GM18505 (cell line): ENCODE measurements at regions not wholly inside any gene's neighbourhood (a gene's known extent, or its start where the extent isn't known, plus 50 kb on each side); places are given as distances from the start of the nearest gene placed in this dataset.

ENCODE experiments used
- ATAC-seq: cut with Tn5 transposase; IDR thresholded peaks from one replicate; pipeline ENCODE4 v1.9.1; 2021; ENCODE audit not compliant: unreplicated experiment
- POLR2A ChIP-seq: IDR thresholded peaks from 4 replicates; pipeline ENCODE4 v1.6.1; 2011; ENCODE audit warnings: borderline replicate concordance; ENCODE audit not compliant: insufficient read depth, insufficient read length; ENCODE audit errors: extremely low read depth

GRCh38 chr5:68012831-68013230 lies 202.7 kb upstream of the PIK3R1 start:
- no peak for ATAC-seq
- TF ChIP-seq POLR2A: no peak

- no peak for ATAC-seq
- no peak for TF ChIP-seq POLR2A
Observed at GRCh38 chr5:68012429-68012828, 203.1 kb upstream of the PIK3R1 start.

GRCh38 chr5:68011801-68012200 lies 203.8 kb upstream of the PIK3R1 start:
- ATAC-seq: no peak
- no peak for TF ChIP-seq POLR2A

- no peak for ATAC-seq
- TF ChIP-seq POLR2A: no peak
Observed at GRCh38 chr5:68011259-68011760, 204.2 kb upstream of the PIK3R1 start.

- no peak for ATAC-seq
- no peak for TF ChIP-seq POLR2A
Observed at GRCh38 chr5:68010740-68011139, 204.8 kb upstream of the PIK3R1 start.

GRCh38 chr5:68007451-68007850 lies 208.1 kb upstream of the PIK3R1 start:
- no peak for ATAC-seq
- TF ChIP-seq POLR2A: no peak

GRCh38 chr5:68002836-68003235 lies 212.7 kb upstream of the PIK3R1 start:
- TF ChIP-seq POLR2A: no peak
- no peak for ATAC-seq

- no peak for TF ChIP-seq POLR2A
- no peak for ATAC-seq
Observed at GRCh38 chr5:68000805-68001204, 214.8 kb upstream of the PIK3R1 start.

- ATAC-seq: no peak
- no peak for TF ChIP-seq POLR2A
Observed at GRCh38 chr5:67999391-67999790, 216.2 kb upstream of the PIK3R1 start.

- TF ChIP-seq POLR2A: no peak
Observed at GRCh38 chr5:67998709-67999261, 216.8 kb upstream of the PIK3R1 start.

GRCh38 chr5:67997892-67998457 lies 217.6 kb upstream of the PIK3R1 start:
- no peak for TF ChIP-seq POLR2A
- no peak for ATAC-seq

More at GRCh38 chr5:67998709-67999261, 216.8 kb upstream of the PIK3R1 start:
- ATAC-seq: no peak

GRCh38 chr5:67997148-67997547 lies 218.4 kb upstream of the PIK3R1 start:
- ATAC-seq: no peak
- TF ChIP-seq POLR2A: no peak

- TF ChIP-seq POLR2A: no peak
- ATAC-seq: no peak
Observed at GRCh38 chr5:67996596-67996995, 219.0 kb upstream of the PIK3R1 start.

- no peak for ATAC-seq
- TF ChIP-seq POLR2A: no peak
Observed at GRCh38 chr5:67992923-67993322, 222.6 kb upstream of the PIK3R1 start.
